Right lobe of liver (tissue), 6 donors: ENCODE measurements at regions not wholly inside any gene's neighbourhood (a gene's known extent, or its start where the extent isn't known, plus 50 kb on each side); places are given as distances from the start of the nearest gene placed in this dataset.
A peak's percentile ranks its signal among the peaks of the same experiment; 100 is the strongest.

ENCODE experiments used
- ATAC-seq, 4 donors: fragments of 200-7000 bp; cut with Tn5 transposase; one replicate each; pipeline ENCODE4 v1.9.1; 2020; ENCODE audit warnings: mild to moderate bottlenecking in 4 of 4, moderate library complexity in 4 of 4
- DNase-seq, 3 donors: peaks; one replicate each; pipeline ENCODE4 v3.0.0-alpha.2; 2020
- H3K27ac ChIP-seq, 3 donors: fragments of 200-600 bp; one replicate each; pipeline ENCODE4 v1.8.0; 2022
- H3K27me3 ChIP-seq, 2 donors: fragments of 200-600 bp; one replicate each; pipeline ENCODE4 v1.8.0; 2022
- H3K36me3 ChIP-seq, 4 donors: fragments of 200-600 bp; sonication (generic) in 1 of 4; one replicate each; pipeline versions ENCODE4 v1.5.1 to v1.8.0; 2017 to 2022; ENCODE audit warnings: control low read depth in 1 of 4
- H3K4me1 ChIP-seq, 4 donors: fragments of 200-600 bp; sonication (generic) in 1 of 4; one replicate each; pipeline versions ENCODE4 v1.5.1 to v1.8.0; 2017 to 2022; ENCODE audit warnings: control low read depth in 1 of 4
- H3K4me3 ChIP-seq, 3 donors: fragments of 200-600 bp; one replicate each; pipeline ENCODE4 v1.8.0; 2022
- H3K9me3 ChIP-seq, 4 donors: fragments of 200-600 bp; sonication (generic) in 1 of 4; one replicate each; pipeline versions ENCODE4 v1.5.1 to v1.8.0; 2017 to 2022; ENCODE audit warnings: control low read depth in 1 of 4
- POLR2A ChIP-seq: fragments of 450-650 bp; IDR thresholded peaks from one replicate; pipeline ENCODE4 v1.6.1; 2017; ENCODE audit warnings: antibody characterized with exemption, mild to moderate bottlenecking
- WGBS: methylation state at CpG from one replicate; pipeline ENCODE4 v1.1.6; 2018; ENCODE audit warnings: low coverage, low lambda C conversion rate; ENCODE audit not compliant: insufficient coverage; ENCODE audit errors: missing lambda C conversion rate; 5-methylcytosine and 5-hydroxymethylcytosine counted together
- intact Hi-C, 2 donors: fragments of 100-400 bp; cut with DNase I; formaldehyde crosslinking; loops; one replicate each; pipeline versions ENCODE4 v1.11.2 to v1.14.1; 2022
- TF ChIP-seq, protein P1 (sequence below), 4 donors: fragments of 200-600 bp in 3 of 4; fragments of 450-650 bp in 1 of 4; IDR thresholded peaks; one replicate each; pipeline versions ENCODE4 v1.5.1 to v1.8.0; 2016 to 2022; ENCODE audit warnings: antibody characterized with exemption in 4 of 4, mild to moderate bottlenecking in 2 of 4
- donor health status: DM: no; HTN: yes; CAD: no.
- donor health status: DM: no; HTN: no; CAD: no.
- donor health status: DM: no; HTN: no; CAD: no.
- donor health status: DM: no; HTN: yes; CAD: no.
- donor health status: DM: no; HTN: yes; CAD: no.

DNA sequence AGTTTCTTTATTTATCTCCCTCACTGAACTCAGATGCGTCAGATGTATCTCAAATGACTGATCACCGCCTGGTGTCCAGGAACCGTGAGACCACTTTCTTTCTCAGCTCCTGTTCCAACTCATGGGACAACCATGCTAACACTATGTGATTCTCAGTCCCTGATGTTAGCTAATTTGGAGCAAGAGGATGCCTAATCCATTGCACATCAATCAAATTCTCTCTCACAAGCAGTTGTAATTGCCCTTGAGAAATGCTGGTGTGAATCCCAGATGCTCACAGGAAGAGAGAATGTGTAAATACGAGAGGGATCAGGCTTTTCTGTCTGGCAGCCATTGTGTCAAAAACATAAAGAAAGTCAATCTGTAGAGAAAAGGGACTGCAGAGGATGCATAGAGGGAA, 134.9 kb downstream of the WSCD1 start:
- no peaks in the 10 kb centered on the region for H3K9me3 ChIP-seq
- no peak for DNase-seq
- 44% methylated on average over 4 of the region's 4 CpGs for WGBS

DNA sequence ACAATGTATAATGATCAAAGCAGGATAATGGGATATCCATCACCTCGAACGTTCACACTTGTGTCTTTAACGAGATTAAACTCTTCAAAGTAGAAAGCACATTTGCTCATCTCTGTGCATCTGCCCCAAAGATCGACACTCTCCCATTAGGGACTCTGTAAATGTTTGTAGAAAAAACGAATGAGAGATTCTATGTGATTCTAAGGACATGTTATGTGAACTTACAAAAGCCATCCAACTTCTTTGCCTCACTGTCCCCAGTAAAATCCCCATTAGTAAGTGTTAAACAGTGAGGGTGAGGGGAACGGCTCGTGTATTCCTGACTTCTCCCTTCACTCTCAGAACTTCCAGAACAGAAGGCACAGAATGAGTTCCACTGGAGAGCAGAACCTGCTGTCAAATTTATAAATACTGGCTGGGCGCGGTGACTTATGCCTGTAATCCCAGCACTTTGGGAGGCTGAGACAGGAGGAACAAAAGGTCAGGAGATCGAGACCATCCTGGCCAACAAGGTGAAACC, 134.1 kb downstream of the WSCD1 start:
- intact Hi-C loops: no loop called here
- H3K27ac ChIP-seq: no peak overlapping the region
- TF ChIP-seq POLR2A: no peak
- TF ChIP-seq, protein P1, sequence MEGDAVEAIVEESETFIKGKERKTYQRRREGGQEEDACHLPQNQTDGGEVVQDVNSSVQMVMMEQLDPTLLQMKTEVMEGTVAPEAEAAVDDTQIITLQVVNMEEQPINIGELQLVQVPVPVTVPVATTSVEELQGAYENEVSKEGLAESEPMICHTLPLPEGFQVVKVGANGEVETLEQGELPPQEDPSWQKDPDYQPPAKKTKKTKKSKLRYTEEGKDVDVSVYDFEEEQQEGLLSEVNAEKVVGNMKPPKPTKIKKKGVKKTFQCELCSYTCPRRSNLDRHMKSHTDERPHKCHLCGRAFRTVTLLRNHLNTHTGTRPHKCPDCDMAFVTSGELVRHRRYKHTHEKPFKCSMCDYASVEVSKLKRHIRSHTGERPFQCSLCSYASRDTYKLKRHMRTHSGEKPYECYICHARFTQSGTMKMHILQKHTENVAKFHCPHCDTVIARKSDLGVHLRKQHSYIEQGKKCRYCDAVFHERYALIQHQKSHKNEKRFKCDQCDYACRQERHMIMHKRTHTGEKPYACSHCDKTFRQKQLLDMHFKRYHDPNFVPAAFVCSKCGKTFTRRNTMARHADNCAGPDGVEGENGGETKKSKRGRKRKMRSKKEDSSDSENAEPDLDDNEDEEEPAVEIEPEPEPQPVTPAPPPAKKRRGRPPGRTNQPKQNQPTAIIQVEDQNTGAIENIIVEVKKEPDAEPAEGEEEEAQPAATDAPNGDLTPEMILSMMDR (IDR thresholded peaks at IDR 0.05): no peak
- H3K36me3 ChIP-seq: no peaks in the 10 kb centered on the region
- no peaks in the 10 kb centered on the region for H3K4me1 ChIP-seq
- 48% methylated on average over 9 of the region's 10 CpGs for WGBS
- no peak for DNase-seq
- ATAC-seq: no peak
- H3K27me3 ChIP-seq: no peaks in the 10 kb centered on the region
- H3K4me3 ChIP-seq: no peak overlapping the region
- no peaks in the 10 kb centered on the region for H3K9me3 ChIP-seq

More for the DNA sequence above, 134.9 kb downstream of the WSCD1 start:
- no peaks in the 10 kb centered on the region for H3K27me3 ChIP-seq
- H3K36me3 ChIP-seq: no peaks in the 10 kb centered on the region
- intact Hi-C loops: no loop called here
- H3K4me3 ChIP-seq: no peak overlapping the region
- H3K27ac ChIP-seq: no peak overlapping the region
- TF ChIP-seq, protein P1 (IDR thresholded peaks at IDR 0.05): no peak
- no peak for TF ChIP-seq POLR2A
- no peaks in the 10 kb centered on the region for H3K4me1 ChIP-seq
- no peak for ATAC-seq

DNA sequence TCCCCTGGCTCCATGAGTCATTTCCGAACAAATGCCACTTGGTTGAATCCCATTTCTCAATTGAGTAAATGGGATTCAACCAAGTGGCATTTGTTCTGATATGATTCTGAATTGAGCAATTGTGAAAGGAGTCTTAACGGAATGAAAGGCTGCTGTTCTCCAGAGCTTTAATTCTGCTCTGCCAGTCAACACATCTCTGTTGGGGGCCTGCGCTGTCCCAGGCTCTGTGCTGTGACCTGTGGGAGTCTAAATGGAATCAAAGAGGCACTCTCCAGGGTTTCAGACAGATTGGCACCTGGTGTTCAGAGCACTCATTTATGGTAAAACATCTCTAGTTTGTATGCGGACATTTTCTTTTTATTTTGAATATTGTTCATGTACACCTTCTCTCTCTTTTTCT, 126.2 kb downstream of the WSCD1 start:
- intact Hi-C loops: no loop called here
- Histone ChIP-seq H3K36me3 (no peaks in the 10 kb centered on the region), H3K4me1 (no peaks in the 10 kb centered on the region), H3K27ac (no peak overlapping the region), H3K9me3 (no peaks in the 10 kb centered on the region), H3K27me3 (no peaks in the 10 kb centered on the region), H3K4me3 (no peak overlapping the region)
- no peak for ATAC-seq
- TF ChIP-seq, protein P1 (IDR thresholded peaks at IDR 0.05): no peak
- TF ChIP-seq POLR2A: no peak
- DNase-seq: no peak
- WGBS: 66% methylated on average over 4 of the region's 4 CpGs

DNA sequence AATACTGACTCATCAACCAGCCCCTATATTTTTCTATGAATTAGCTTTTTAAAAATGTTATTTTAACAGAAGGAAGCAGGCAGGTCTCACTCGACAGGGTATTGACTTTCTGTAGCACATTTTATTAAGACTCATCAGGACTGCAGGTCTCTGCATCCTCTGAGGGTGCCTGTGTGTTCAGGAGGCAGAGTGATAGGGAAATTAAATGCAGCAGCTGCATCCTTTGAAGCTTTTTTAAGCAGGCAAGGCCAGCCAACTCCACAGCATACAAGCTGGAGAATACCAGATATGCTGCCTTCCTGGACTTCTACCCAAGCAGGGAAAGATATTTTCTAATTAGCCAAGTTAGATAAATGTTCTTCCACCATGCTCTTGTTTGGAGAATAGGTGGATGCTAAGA, 124.9 kb downstream of the WSCD1 start:
- no peaks in the 10 kb centered on the region for H3K9me3 ChIP-seq
- intact Hi-C loops: no loop called here
- 8% methylated on average over 1 of the region's 1 CpG for WGBS
- H3K4me3 ChIP-seq: no peak overlapping the region
- no peaks in the 10 kb centered on the region for H3K36me3 ChIP-seq
- ATAC-seq (peak in 2 of 4 donors; percentile 63 to 68), DNase-seq (no peak)
- TF ChIP-seq POLR2A: no peak
- TF ChIP-seq, protein P1 (IDR thresholded peaks at IDR 0.05): no peak
- H3K4me1 ChIP-seq: no peaks in the 10 kb centered on the region
- no peaks in the 10 kb centered on the region for H3K27me3 ChIP-seq
- H3K27ac ChIP-seq: no peak overlapping the region
